ENCODE measurements at regions not wholly inside any gene's neighbourhood (a gene's known extent, or its start where the extent isn't known, plus 50 kb on each side); places are given as distances from the start of the nearest gene placed in this dataset.

- DNase-seq, result no peak
Measured at GRCh38 chr2:239682518-239682917, 281.7 kb upstream of the HDAC4 start.

- DNase-seq, result no peak
Measured at GRCh38 chr2:239679755-239680154, 278.9 kb upstream of the HDAC4 start.

GRCh38 chr2:239678666-239679296 is 278.0 kb upstream of the HDAC4 start:
- DNase-seq, result no peak

DNA sequence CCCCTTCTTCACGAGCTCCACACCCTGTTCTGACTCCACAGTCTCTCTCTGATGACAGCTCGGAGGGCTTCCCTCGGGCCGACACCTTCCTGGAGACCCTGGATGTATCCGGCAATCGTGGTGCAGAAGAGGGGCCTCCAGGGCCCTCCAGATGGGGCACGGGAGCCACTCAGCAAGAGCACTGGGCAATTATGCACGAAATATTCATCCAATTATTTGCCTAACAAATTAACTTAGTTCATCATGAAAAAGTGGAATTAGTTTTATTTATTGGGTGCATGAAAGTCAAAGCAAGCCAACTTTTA is 277.3 kb upstream of the HDAC4 start:
- no peak for DNase-seq

GRCh38 chr2:239677453-239678185 is 276.8 kb upstream of the HDAC4 start:
- no peak for DNase-seq

DNA sequence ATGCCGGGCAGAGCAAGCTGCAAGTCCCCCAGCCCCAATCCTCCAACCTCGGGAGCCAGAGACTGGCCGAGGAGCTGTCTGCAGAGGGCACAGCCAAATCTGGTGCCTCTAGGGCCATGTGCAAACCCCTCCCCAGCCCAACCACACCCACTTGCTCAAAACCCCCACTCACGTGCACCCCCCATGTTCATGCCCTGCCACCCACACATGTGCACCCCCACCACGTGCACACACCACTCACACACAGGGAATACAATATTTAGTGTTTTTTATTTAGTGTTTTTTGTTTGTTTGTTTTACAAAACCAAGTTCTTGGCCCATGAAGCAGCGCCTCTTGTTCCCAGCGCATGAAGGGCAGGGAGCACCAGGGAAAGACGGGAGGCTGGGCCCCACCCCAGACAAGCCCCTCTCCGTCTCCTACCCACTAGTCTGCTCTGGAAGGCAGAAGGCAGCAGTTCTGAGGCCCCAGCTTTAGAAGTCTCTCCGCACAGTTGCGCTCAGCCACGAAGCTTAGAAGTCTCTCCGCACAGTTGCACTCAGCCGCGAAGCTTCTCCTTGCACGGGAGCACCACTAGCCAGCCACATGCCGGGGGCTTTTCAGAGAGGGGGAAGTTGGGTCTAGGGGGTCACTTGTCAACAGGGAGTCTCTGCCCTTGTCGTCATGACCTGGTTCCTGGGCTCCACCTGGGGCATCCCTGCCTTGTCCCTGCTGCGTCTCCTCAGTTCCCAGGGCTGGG is 276.1 kb upstream of the HDAC4 start:
- no peak for DNase-seq

- no peak for DNase-seq
Measured at GRCh38 chr2:239675826-239676715, 275.3 kb upstream of the HDAC4 start.

DNA sequence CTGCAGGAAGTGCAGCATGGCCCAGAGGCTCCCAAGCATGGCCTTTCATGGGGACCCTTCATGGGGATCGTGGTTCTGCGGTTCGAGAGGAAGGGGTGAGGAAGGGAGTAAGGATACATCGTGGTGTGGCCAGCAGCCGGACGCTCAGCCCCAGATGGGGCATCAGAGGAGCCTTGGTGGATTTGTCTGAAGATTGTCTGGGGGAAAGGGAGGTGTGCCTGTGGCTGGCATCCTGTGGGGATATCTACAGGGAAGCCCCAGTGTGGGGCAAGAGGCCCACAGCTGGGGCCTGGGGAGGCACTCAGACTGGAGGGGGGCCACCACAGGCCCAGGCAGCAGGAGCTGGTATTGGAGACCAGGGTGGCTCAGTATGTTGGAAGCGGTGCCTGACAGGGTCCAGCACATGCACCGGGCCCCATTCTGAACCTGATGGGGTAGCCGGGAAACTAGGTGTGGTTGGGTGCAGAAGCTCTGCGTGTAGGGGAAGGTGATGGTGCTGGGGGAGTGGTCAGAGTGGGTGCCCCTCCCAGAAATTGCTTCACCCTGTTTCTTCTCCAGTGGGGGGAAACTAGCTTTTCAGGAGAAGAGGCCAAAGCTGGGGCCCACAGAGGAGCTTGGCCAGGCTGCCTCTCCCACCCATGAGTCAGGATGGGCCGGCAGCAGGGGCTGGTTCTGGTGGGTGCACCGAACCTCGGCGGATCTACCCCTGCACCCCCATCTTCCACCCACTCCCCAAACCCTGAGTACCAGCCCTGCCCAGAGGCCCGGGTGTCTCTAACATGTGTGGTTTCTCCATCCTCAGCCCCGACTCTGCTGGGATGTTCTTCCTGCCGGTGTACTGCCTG is 274.4 kb upstream of the HDAC4 start:
- DNase-seq, result no peak

GRCh38 chr2:239674101-239674980 is 273.5 kb upstream of the HDAC4 start:
- DNase-seq, result no peak

DNA sequence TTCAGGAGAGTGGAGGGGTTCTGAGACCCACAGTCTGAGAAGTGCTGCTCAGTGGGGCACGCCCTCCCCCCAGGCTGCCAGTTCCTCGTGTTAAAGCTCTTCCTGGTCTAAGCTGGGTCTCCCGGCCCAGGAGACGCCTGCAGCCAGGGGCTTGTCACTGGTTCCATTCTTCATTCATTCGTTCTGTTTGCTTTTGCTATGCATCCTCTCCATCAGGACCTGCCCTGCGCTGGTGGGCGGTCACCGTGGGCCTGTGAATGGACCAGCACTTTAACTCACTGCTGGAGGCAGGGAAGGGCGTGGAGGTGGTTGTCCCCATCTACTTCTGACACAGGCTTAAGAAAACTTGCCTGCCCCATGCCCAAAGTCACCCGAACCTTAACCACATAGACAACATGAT is 272.8 kb upstream of the HDAC4 start:
- no peak for DNase-seq

DNA sequence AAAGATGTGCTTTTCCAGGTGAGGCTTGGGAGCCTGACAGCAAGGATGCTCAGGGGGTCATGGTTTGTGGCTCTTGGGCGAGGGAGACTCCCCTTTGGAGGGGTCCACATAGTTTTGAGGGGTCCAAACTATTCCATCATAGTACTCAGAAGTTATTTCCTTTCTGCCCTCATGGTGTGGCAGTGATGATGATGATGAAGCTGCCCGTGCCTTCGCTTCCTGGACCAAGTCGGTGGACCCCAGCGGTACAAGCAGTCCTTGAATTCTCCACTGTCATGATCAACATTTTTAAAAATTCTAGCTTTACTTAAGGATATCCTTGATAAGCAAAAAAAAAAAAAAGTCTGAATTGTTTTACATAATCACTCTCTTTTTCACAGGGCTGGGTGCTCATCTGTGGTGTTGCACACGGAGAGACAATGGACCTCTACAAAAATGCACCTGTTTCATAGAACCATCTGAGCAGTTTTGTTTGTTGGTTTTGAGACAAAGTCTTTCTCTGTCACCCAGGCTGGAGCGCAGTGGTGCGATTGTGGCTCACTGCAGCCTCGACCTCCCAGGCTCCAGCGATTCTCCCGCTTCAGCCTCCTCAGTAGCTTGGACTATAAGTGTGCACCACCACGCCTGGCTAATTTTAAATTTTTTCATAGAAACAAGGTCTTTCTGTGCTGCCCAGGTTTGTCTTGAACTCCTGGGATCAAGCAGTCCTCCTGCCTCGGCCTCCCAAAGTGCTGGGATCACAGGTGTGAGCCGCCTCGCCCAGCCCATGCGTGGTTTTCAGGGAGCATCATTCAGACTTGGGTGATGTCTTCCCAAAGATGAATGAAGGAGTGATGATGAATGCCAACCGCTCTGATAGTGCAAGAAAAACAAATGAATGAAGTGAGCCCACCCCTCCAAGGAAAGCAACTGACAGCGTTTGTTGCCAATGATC is 271.4 kb upstream of the HDAC4 start:
- DNase-seq, result no peak

GRCh38 chr2:239671471-239671870 is 270.7 kb upstream of the HDAC4 start:
- DNase-seq, result no peak

GRCh38 chr2:239670463-239671120 is 269.8 kb upstream of the HDAC4 start:
- no peak for DNase-seq

- DNase-seq, result no peak
Measured at GRCh38 chr2:239669899-239670460, 269.2 kb upstream of the HDAC4 start.

DNA sequence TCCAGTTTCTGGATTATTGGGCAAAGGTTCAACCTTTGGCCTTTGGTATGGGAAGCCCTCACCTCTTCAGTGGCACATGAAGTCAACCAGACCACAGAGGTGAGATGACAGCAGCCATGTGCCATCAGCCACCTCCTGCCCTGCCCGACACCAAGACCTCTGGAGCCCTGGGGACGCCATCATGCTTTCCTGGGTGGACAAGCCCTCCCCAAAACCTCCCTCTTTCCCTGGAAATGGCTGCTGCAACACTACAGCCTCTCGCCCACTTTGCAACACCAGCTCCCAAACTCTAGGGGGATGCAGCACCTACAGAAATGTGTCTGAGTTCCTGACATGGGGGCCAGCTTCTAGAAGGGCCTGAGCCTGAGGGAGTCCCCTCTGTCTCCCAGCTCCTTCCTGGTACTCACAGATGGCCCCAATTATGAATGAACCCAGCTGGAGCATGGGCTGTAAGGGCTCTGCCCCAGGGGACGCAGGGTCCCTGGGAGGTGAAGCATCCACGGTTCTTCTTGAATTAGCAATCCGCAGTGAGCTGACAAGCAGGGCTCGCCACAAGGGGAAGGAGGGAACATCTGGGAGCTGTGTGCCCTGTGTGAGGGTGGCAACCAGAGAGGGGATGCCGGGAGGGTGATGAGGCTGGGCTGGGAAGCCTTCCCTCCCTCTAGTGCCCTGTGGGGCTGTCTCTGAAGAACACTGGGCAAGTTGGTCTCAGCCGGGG is 268.5 kb upstream of the HDAC4 start:
- no peak for DNase-seq

DNA sequence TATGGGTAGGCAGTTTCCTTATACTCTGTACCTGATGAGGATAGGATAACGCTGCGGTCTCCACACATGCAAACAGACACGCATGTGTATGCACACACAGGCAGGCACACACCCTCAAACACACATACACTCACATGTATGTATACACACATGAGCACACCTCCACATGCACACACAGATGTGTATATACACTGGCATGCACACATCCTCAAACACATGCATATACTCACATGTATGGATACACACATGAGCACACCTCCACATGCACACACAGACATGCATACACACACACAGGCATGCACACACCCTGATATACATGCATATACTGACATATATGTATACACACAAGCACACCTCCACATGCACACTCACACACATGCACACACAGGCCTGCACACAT is 267.8 kb upstream of the HDAC4 start:
- no peak for DNase-seq

DNA sequence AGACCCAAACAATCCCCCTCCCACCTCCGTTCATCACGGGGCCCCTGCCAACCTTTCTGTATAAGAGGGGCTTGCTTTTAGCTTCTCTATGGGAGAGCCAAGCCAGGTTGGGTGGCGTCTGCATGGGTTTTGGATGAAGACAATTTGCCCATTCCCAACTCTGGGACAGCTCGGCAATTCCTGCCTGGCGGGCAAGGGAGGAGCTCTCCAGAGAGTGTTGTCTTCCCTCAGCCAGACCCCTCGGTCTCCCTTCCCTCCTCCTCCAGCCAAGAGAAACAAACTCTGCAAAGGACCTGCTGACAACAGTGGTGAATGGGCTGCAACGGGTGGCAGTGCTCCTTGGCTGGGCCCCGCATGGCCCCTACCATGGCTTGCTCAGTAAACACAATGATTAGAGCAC is 267.2 kb upstream of the HDAC4 start:
- DNase-seq, result no peak

- DNase-seq, result no peak
Measured at GRCh38 chr2:239667431-239667985, 266.7 kb upstream of the HDAC4 start.
